ENCODE measurements at regions not wholly inside any gene's neighbourhood (a gene's known extent, or its start where the extent isn't known, plus 50 kb on each side); places are given as distances from the start of the nearest gene placed in this dataset.

GRCh38 chr10:123459371-123460091, 206.6 kb upstream of the GPR26 start:
- no peak for DNase-seq

GRCh38 chr10:123462246-123462645, 203.9 kb upstream of the GPR26 start:
- DNase-seq, result no peak

- no peak for DNase-seq
Observed at GRCh38 chr10:123462756-123463155, 203.4 kb upstream of the GPR26 start.

- DNase-seq, result no peak
Observed at GRCh38 chr10:123463181-123463580, 203.0 kb upstream of the GPR26 start.

GRCh38 chr10:123463698-123464097, 202.5 kb upstream of the GPR26 start:
- no peak for DNase-seq

- no peak for DNase-seq
Observed at GRCh38 chr10:123464430-123465323, 201.5 kb upstream of the GPR26 start.

- no peak for DNase-seq
Observed at GRCh38 chr10:123470336-123470921, 195.7 kb upstream of the GPR26 start.

GRCh38 chr10:123471811-123472210, 194.3 kb upstream of the GPR26 start:
- no peak for DNase-seq

- no peak for DNase-seq
Observed at GRCh38 chr10:123472606-123473005, 193.5 kb upstream of the GPR26 start.

- no peak for DNase-seq
Observed at GRCh38 chr10:123474700-123475099, 191.5 kb upstream of the GPR26 start.

GRCh38 chr10:123475466-123475865, 190.7 kb upstream of the GPR26 start:
- no peak for DNase-seq

- DNase-seq, result no peak
Observed at GRCh38 chr10:123478116-123478515, 188.0 kb upstream of the GPR26 start.

GRCh38 chr10:123479640-123480039, 186.5 kb upstream of the GPR26 start:
- no peak for DNase-seq

GRCh38 chr10:123480344-123480743, 185.8 kb upstream of the GPR26 start:
- DNase-seq, result no peak

- no peak for DNase-seq
Observed at GRCh38 chr10:123480845-123481244, 185.3 kb upstream of the GPR26 start.

- DNase-seq, result no peak
Observed at GRCh38 chr10:123484722-123485121, 181.4 kb upstream of the GPR26 start.

GRCh38 chr10:123485341-123485960, 180.7 kb upstream of the GPR26 start:
- no peak for DNase-seq

- no peak for DNase-seq
Observed at GRCh38 chr10:123488436-123488835, 177.7 kb upstream of the GPR26 start.

GRCh38 chr10:123491364-123491763, 174.8 kb upstream of the GPR26 start:
- DNase-seq, result no peak

- no peak for DNase-seq
Observed at GRCh38 chr10:123492016-123492415, 174.1 kb upstream of the GPR26 start.

- no peak for DNase-seq
Observed at GRCh38 chr10:123494301-123494808, 171.8 kb upstream of the GPR26 start.

GRCh38 chr10:123496375-123496774, 169.8 kb upstream of the GPR26 start:
- no peak for DNase-seq

- DNase-seq, result no peak
Observed at GRCh38 chr10:123496996-123497660, 169.0 kb upstream of the GPR26 start.
